ENCODE measurements at regions not wholly inside any gene's neighbourhood (a gene's known extent, or its start where the extent isn't known, plus 50 kb on each side); places are given as distances from the start of the nearest gene placed in this dataset.

DNA sequence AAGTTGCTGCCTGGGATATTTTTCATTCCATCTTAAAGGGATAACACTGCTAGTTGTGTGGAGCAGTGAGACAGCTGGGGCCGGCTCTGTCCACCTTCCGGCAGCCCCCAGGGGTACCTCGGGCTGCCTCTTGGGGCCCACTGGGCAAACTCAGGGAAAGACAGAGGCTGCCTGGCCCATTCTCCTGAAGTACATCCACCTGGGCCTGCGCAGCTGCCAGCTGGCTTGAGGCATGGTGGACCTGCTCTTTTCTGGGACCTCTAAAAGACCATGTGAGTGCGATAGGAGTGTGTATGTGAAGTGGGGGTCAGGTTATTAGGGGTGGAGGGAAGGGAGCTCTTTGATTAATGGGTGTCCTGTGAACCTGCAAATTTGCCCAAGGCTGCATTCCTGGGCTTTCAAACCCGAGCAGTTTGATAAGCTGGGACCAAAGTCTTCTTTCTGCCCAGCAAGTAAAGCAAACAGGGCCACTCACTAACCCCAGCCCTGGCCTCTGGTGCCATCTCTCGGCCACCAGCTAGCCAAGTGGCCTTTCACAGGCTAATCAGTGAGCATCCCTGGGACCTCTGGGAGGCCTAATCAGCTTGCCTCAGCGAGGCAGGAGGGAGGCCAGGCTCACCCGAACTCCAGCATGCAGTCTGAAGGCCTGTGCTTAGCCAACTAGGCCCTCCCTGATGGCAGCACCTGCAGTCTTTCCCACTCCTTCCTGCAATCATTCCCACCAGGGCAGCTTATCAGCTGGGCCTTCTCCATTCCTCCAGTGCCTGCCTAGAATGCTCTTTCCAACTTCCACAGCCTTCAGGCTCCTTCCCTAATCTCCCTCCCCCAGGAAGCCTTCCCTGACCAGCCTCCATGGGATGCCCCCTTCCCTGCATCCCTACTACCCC lies 954.7 kb upstream of the ZNF722 start:
- H3K9me3 ChIP-seq = peaks cover 0 to 80% (median 0%) of the 10 kb centered on the region in 3 donors

GRCh38 chr7:63044721-63045120 lies 953.9 kb upstream of the ZNF722 start:
- no peaks in the 10 kb centered on the region for H3K27me3 ChIP-seq
- intact Hi-C loops (cut with DNase I) = no loop called here
- WGBS, 2 donors = 67 to 83% methylated on average over 2 to 3 of the region's 3 CpGs
- no peak overlapping the region for H3K4me3 ChIP-seq
- DNase-seq = no peak
- peaks cover 0 to 80% (median 0%) of the 10 kb centered on the region in 3 donors for H3K9me3 ChIP-seq
- no peaks in the 10 kb centered on the region for H3K4me1 ChIP-seq
- no peak overlapping the region for H3K27ac ChIP-seq
- TF ChIP-seq, protein P1, sequence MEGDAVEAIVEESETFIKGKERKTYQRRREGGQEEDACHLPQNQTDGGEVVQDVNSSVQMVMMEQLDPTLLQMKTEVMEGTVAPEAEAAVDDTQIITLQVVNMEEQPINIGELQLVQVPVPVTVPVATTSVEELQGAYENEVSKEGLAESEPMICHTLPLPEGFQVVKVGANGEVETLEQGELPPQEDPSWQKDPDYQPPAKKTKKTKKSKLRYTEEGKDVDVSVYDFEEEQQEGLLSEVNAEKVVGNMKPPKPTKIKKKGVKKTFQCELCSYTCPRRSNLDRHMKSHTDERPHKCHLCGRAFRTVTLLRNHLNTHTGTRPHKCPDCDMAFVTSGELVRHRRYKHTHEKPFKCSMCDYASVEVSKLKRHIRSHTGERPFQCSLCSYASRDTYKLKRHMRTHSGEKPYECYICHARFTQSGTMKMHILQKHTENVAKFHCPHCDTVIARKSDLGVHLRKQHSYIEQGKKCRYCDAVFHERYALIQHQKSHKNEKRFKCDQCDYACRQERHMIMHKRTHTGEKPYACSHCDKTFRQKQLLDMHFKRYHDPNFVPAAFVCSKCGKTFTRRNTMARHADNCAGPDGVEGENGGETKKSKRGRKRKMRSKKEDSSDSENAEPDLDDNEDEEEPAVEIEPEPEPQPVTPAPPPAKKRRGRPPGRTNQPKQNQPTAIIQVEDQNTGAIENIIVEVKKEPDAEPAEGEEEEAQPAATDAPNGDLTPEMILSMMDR (IDR thresholded peaks at IDR 0.05) = no peak
- TF ChIP-seq POLR2A (IDR thresholded peaks at IDR 0.05) = no peak
- no peaks in the 10 kb centered on the region for H3K36me3 ChIP-seq

More for the DNA sequence above, 954.7 kb upstream of the ZNF722 start:
- no peaks in the 10 kb centered on the region for H3K4me1 ChIP-seq
- TF ChIP-seq, protein P1 (IDR thresholded peaks at IDR 0.05) = no peak
- no peak for TF ChIP-seq POLR2A (IDR thresholded peaks at IDR 0.05)
- DNase-seq = no peak
- no peaks in the 10 kb centered on the region for H3K27me3 ChIP-seq
- no peak overlapping the region for H3K27ac ChIP-seq
- no peak overlapping the region for H3K4me3 ChIP-seq
- intact Hi-C loops (cut with DNase I) = no loop called here
- no peaks in the 10 kb centered on the region for H3K36me3 ChIP-seq
- WGBS, 2 donors = 50 to 51% methylated on average over 7 to 8 of the region's 9 CpGs

DNA sequence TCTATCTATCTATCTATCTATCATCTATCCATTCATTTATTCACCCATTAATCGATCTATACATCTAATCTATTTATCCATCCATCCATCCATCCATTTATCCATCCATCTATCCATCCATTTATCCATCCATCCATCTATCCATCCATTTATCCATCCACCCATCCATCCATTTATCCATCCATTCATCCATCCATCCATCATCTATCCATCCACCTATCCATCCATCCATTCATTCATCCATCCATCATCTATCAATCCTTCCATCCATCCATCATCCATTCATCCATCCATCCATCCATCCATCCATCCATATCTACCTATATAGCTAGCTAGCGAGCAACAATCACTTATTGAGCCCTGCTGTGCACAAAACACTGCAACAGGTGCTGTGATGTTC lies 953.1 kb upstream of the ZNF722 start:
- intact Hi-C loops (cut with DNase I) = no loop called here
- Histone ChIP-seq H3K36me3 (no peaks in the 10 kb centered on the region), H3K27me3 (no peaks in the 10 kb centered on the region), H3K4me1 (no peaks in the 10 kb centered on the region), H3K9me3 (peaks cover 0 to 72% (median 0%) of the 10 kb centered on the region in 3 donors), H3K4me3 (no peak overlapping the region), H3K27ac (no peak overlapping the region)
- WGBS, 2 donors = 23 to 28% methylated on average over 2 of the region's 2 CpGs
- no peak for DNase-seq
- TF ChIP-seq, protein P1 (IDR thresholded peaks at IDR 0.05) = no peak
- TF ChIP-seq POLR2A (IDR thresholded peaks at IDR 0.05) = no peak

- no peaks in the 10 kb centered on the region for H3K4me1 ChIP-seq
- 56 to 59% methylated on average over 3 of the region's 3 CpGs for WGBS, 2 donors
- H3K4me3 ChIP-seq = no peak overlapping the region
- peaks cover 0 to 62% (median 0%) of the 10 kb centered on the region in 3 donors for H3K9me3 ChIP-seq
- TF ChIP-seq, protein P1 (IDR thresholded peaks at IDR 0.05) = no peak
- no peak for DNase-seq
- H3K36me3 ChIP-seq = no peaks in the 10 kb centered on the region
- H3K27me3 ChIP-seq = no peaks in the 10 kb centered on the region
- intact Hi-C loops (cut with DNase I) = no loop called here
- H3K27ac ChIP-seq = no peak overlapping the region
Measured at GRCh38 chr7:63046612-63047011, 952.0 kb upstream of the ZNF722 start.

DNA sequence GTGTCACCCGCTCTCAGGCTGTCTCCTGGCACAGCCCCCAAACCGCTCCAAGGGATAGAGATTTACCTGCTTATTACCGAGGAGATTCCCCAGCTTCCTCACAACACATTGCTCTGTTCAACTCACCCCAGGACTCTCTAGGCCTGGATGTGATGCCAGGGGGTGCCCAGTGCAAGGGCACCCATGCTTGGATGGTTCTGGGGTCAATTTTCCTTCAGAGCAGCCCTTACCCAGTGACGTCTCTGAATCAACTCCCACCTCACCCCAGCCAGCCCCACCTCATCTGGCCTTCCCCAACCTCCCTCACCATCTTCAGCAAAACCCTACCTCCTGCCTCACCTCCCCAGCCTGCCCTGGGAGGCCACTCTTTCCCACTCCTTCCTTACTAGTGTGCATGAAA lies 951.6 kb upstream of the ZNF722 start:
- no peak for TF ChIP-seq POLR2A (IDR thresholded peaks at IDR 0.05)
- TF ChIP-seq, protein P1 (IDR thresholded peaks at IDR 0.05) = no peak
- H3K27me3 ChIP-seq = no peaks in the 10 kb centered on the region
- WGBS, 2 donors = 55 to 66% methylated on average over 2 to 3 of the region's 4 CpGs
- H3K4me1 ChIP-seq = no peaks in the 10 kb centered on the region
- intact Hi-C loops (cut with DNase I) = no loop called here
- H3K27ac ChIP-seq = no peak overlapping the region
- DNase-seq = no peak
- H3K4me3 ChIP-seq = no peak overlapping the region
- H3K9me3 ChIP-seq = peaks cover 0 to 57% (median 0%) of the 10 kb centered on the region in 3 donors
- no peaks in the 10 kb centered on the region for H3K36me3 ChIP-seq

Measured in esophagus squamous epithelium (tissue), 5 donors.